GM23248 (cell line): ENCODE measurements at regions not wholly inside any gene's neighbourhood (a gene's known extent, or its start where the extent isn't known, plus 50 kb on each side); places are given as distances from the start of the nearest gene placed in this dataset.

Source experiments
- DNase-seq: peaks from one replicate; pipeline ENCODE4 v3.0.0-alpha.2; 2015
- H2AFZ ChIP-seq: fragments of 200-600 bp; sonication (generic); 2 replicates; pipeline ENCODE4 v1.6.1; 2016; ENCODE audit warnings: antibody characterized with exemption
- H3F3A ChIP-seq: fragments of 200-600 bp; sonication (generic); 2 replicates; pipeline ENCODE4 v1.6.1; 2016; ENCODE audit warnings: mild to moderate bottlenecking, antibody characterized with exemption, mixed run types; ENCODE audit not compliant: insufficient read depth
- H3K27ac ChIP-seq: fragments of 200-600 bp; sonication (generic); 2 replicates; pipeline ENCODE4 v1.5.1; 2016; ENCODE audit warnings: mild to moderate bottlenecking
- H3K27me3 ChIP-seq: fragments of 200-600 bp; sonication (generic); replicated peaks from 2 replicates; pipeline ENCODE4 v1.6.1; 2016; ENCODE audit warnings: mild to moderate bottlenecking; ENCODE audit not compliant: insufficient read depth
- H3K36me3 ChIP-seq: fragments of 200-600 bp; sonication (generic); 2 replicates; pipeline ENCODE4 v1.6.1; 2016; ENCODE audit warnings: low read depth, mild to moderate bottlenecking
- H3K4me1 ChIP-seq: fragments of 200-600 bp; sonication (generic); 2 replicates; pipeline ENCODE4 v1.6.1; 2016; ENCODE audit warnings: mild to moderate bottlenecking; ENCODE audit not compliant: insufficient read depth
- H3K4me2 ChIP-seq: fragments of 200-600 bp; sonication (generic); one replicate; pipeline ENCODE4 v1.6.1; 2016; ENCODE audit warnings: mild to moderate bottlenecking; ENCODE audit not compliant: unreplicated experiment
- H3K4me3 ChIP-seq: fragments of 200-600 bp; sonication (generic); 2 replicates; pipeline ENCODE4 v1.5.1; 2016; ENCODE audit warnings: mild to moderate bottlenecking
- H3K79me2 ChIP-seq: fragments of 200-600 bp; sonication (generic); 2 replicates; pipeline ENCODE4 v1.6.1; 2016; ENCODE audit warnings: mild to moderate bottlenecking; ENCODE audit not compliant: insufficient read depth
- H3K9ac ChIP-seq: fragments of 200-600 bp; sonication (generic); 2 replicates; pipeline ENCODE4 v1.6.1; 2016; ENCODE audit warnings: mild to moderate bottlenecking
- H3K9me2 ChIP-seq: fragments of 200-600 bp; sonication (generic); 2 replicates; pipeline ENCODE4 v1.6.1; 2016; ENCODE audit warnings: mixed run types, mild to moderate bottlenecking, moderate library complexity; ENCODE audit not compliant: insufficient read depth
- H3K9me3 ChIP-seq: fragments of 200-600 bp; sonication (generic); one replicate; pipeline ENCODE4 v1.6.1; 2017; ENCODE audit warnings: low read depth
- H4K20me1 ChIP-seq: fragments of 200-600 bp; sonication (generic); 2 replicates; pipeline ENCODE4 v1.6.0; 2016; ENCODE audit not compliant: insufficient read depth
- EZH2 ChIP-seq: fragments of 200-600 bp; sonication (generic); IDR thresholded peaks from 2 replicates; pipeline ENCODE4 v1.6.1; 2018; ENCODE audit warnings: antibody characterized with exemption, mild to moderate bottlenecking; ENCODE audit not compliant: insufficient read depth, poor library complexity, severe bottlenecking
- EZH2phosphoT487 ChIP-seq: fragments of 200-600 bp; sonication (generic); IDR thresholded peaks from 2 replicates; pipeline ENCODE4 v1.6.1; 2018; ENCODE audit warnings: antibody characterized with exemption, moderate library complexity, mild to moderate bottlenecking, low read depth; ENCODE audit not compliant: insufficient read depth
- WGBS, 2 experiments: methylation state at CpG; one replicate each; pipeline ENCODE4 v1.1.6; 2015 to 2017; ENCODE audit warnings: low lambda C conversion rate in 2 of 2, low coverage in 1 of 2; ENCODE audit errors: missing lambda C conversion rate in 2 of 2; 5-methylcytosine and 5-hydroxymethylcytosine counted together
- in situ Hi-C: fragments of 300-500 bp; cut with MboI; formaldehyde crosslinking; loops from 2 replicates; pipeline ENCODE4 v1.15.0; 2020

GRCh38 chr11:127425281-127425680 lies 424.7 kb upstream of the KIRREL3 start:
- no peaks in the 10 kb centered on the region for H3K79me2 ChIP-seq
- H3K9ac ChIP-seq: no peak overlapping the region
- H3K9me3 ChIP-seq: no peaks in the 10 kb centered on the region
- no peak for DNase-seq
- H3K9me2 ChIP-seq: no peaks in the 10 kb centered on the region
- H3K4me3 ChIP-seq: no peak overlapping the region
- no peak overlapping the region for H3K4me2 ChIP-seq
- in situ Hi-C loops: no loop called here
- H3K4me1 ChIP-seq: no peaks in the 10 kb centered on the region
- H3F3A ChIP-seq: no peaks in the 10 kb centered on the region
- 9 to 16% methylated on average over 3 of the region's 3 CpGs for WGBS, 2 experiments
- no peaks in the 10 kb centered on the region for H3K36me3 ChIP-seq
- TF ChIP-seq EZH2phosphoT487 (no peak), EZH2 (no peak)
- H3K27me3 ChIP-seq: no peaks in the 10 kb centered on the region
- no peak overlapping the region for H2AFZ ChIP-seq
- no peaks in the 10 kb centered on the region for H4K20me1 ChIP-seq
- no peak overlapping the region for H3K27ac ChIP-seq

GRCh38 chr11:127424661-127425060 lies 424.1 kb upstream of the KIRREL3 start:
- WGBS, 2 experiments: 35 to 36% methylated on average over 2 of the region's 2 CpGs
- in situ Hi-C loops: no loop called here
- Histone ChIP-seq H4K20me1 (no peaks in the 10 kb centered on the region), H3K9me2 (no peaks in the 10 kb centered on the region), H3K4me1 (no peaks in the 10 kb centered on the region), H3K36me3 (no peaks in the 10 kb centered on the region), H3K27ac (no peak overlapping the region), H3K9ac (no peak overlapping the region), H3K4me3 (no peak overlapping the region), H3K9me3 (no peaks in the 10 kb centered on the region), H3F3A (no peaks in the 10 kb centered on the region), H3K79me2 (no peaks in the 10 kb centered on the region), H3K4me2 (no peak overlapping the region), H3K27me3 (no peaks in the 10 kb centered on the region), H2AFZ (no peak overlapping the region)
- DNase-seq: no peak
- TF ChIP-seq EZH2phosphoT487: no peak
- TF ChIP-seq EZH2: no peak

GRCh38 chr11:127420139-127420538 lies 419.6 kb upstream of the KIRREL3 start:
- H3K4me2 ChIP-seq: no peak overlapping the region
- H3K36me3 ChIP-seq: no peaks in the 10 kb centered on the region
- H2AFZ ChIP-seq: no peak overlapping the region
- no peaks in the 10 kb centered on the region for H3K9me3 ChIP-seq
- no peaks in the 10 kb centered on the region for H4K20me1 ChIP-seq
- H3K4me1 ChIP-seq: no peaks in the 10 kb centered on the region
- no peaks in the 10 kb centered on the region for H3K79me2 ChIP-seq
- in situ Hi-C loops: no loop called here
- no peaks in the 10 kb centered on the region for H3K9me2 ChIP-seq
- TF ChIP-seq EZH2: no peak
- TF ChIP-seq EZH2phosphoT487: no peak
- DNase-seq: no peak
- H3F3A ChIP-seq: no peaks in the 10 kb centered on the region
- H3K9ac ChIP-seq: no peak overlapping the region
- H3K27me3 ChIP-seq: no peaks in the 10 kb centered on the region
- no peak overlapping the region for H3K27ac ChIP-seq
- H3K4me3 ChIP-seq: no peak overlapping the region

DNA sequence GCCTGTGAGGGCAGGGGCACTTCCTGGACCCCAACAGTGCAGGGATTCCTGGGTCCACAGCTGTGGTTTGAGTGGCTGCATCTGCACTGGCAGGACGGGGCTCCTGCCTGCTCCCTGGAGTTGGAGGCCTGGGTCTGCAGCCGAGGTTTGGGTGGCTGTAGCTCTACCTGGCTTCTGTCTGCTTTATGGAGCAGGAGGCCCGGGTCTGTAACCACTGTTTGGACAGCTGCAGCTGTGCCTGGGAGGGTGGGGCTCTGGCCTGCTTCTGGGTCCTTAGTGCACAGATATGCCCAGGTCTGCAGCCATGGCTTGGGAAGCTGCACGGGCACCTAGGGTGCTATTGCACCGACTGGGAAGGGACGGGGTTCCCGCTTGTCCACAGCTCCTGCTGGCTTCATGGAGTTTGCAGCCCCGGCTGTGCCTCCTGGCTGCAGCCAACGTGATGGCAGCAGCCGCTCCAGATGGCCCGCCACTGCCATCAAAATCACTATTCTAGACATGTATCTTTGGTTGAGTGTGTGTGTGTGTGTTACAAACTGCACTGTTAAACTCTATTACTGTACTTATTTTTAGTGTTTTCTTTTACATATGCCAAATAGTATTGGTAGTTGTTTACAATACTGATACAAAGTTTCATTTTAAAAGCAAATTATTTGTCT lies 412.3 kb upstream of the KIRREL3 start:
- Histone ChIP-seq H3K36me3 (no peaks in the 10 kb centered on the region), H3K27me3 (0 out of 2 replicates have a peak, but pooled peaks cover 4% of the 10 kb centered on the region), H4K20me1 (no peaks in the 10 kb centered on the region), H3K9me3 (no peaks in the 10 kb centered on the region), H3K4me3 (no peak overlapping the region), H3K4me1 (no peaks in the 10 kb centered on the region), H3F3A (no peaks in the 10 kb centered on the region), H3K9me2 (no peaks in the 10 kb centered on the region), H3K79me2 (no peaks in the 10 kb centered on the region), H3K9ac (no peak overlapping the region), H3K27ac (no peak overlapping the region), H3K4me2 (no peak overlapping the region), H2AFZ (no peak overlapping the region)
- in situ Hi-C loops: no loop called here
- WGBS, 2 experiments: 11 to 14% methylated on average over 11 of the region's 11 CpGs
- no peak for DNase-seq
- TF ChIP-seq EZH2phosphoT487 (no peak), EZH2 (no peak)

DNA sequence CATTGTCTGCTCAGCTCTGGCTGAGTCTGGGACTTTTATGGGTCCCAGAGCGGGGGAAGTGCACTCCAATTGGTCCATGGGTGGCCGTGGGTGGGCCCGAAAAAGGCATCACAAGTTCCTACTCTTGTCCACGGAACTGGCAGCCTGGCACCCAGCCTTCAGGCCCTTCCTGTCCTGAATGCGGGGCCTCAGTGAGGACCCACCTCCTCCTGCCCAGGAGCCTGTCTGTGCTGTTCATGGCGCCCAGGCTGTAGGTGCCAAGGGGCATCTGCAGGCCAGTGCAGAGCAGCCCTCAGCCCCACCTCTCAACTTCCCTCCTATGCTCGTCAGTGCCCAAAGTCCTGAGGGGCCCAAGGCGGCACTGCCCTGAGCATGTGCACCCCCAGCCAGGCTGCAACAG lies 411.7 kb upstream of the KIRREL3 start:
- no peak for TF ChIP-seq EZH2
- TF ChIP-seq EZH2phosphoT487: no peak
- Histone ChIP-seq H3K9me2 (no peaks in the 10 kb centered on the region), H3K4me3 (no peak overlapping the region), H3K9ac (no peak overlapping the region), H4K20me1 (no peaks in the 10 kb centered on the region), H3K9me3 (no peaks in the 10 kb centered on the region), H2AFZ (no peak overlapping the region), H3K27ac (no peak overlapping the region), H3K79me2 (no peaks in the 10 kb centered on the region), H3K4me1 (no peaks in the 10 kb centered on the region), H3F3A (no peaks in the 10 kb centered on the region), H3K27me3 (0 out of 2 replicates have a peak, but pooled peaks cover 4% of the 10 kb centered on the region), H3K36me3 (no peaks in the 10 kb centered on the region), H3K4me2 (no peak overlapping the region)
- WGBS, 2 experiments: 18 to 39% methylated on average over 7 of the region's 8 CpGs
- in situ Hi-C loops: no loop called here
- no peak for DNase-seq
